ENCODE measurements at regions not wholly inside any gene's neighbourhood (a gene's known extent, or its start where the extent isn't known, plus 50 kb on each side); places are given as distances from the start of the nearest gene placed in this dataset.

- no peak for DNase-seq
These were observed 590.2 kb upstream of the SETBP1 start for GRCh38 chr18:44090453-44090852.

- DNase-seq = no peak
These were observed 587.4 kb upstream of the SETBP1 start for GRCh38 chr18:44093253-44093652.

GRCh38 chr18:44096016-44096415, 584.7 kb upstream of the SETBP1 start:
- no peak for DNase-seq

- no peak for DNase-seq
These were observed 582.1 kb upstream of the SETBP1 start for GRCh38 chr18:44098551-44099098.

GRCh38 chr18:44107187-44107586, 573.5 kb upstream of the SETBP1 start:
- no peak for DNase-seq

GRCh38 chr18:44111337-44111736, 569.4 kb upstream of the SETBP1 start:
- DNase-seq = no peak

GRCh38 chr18:44117821-44118220, 562.9 kb upstream of the SETBP1 start:
- DNase-seq = no peak

- DNase-seq = no peak
These were observed 561.1 kb upstream of the SETBP1 start for GRCh38 chr18:44119607-44120006.

- no peak for DNase-seq
These were observed 556.9 kb upstream of the SETBP1 start for GRCh38 chr18:44123743-44124142.

GRCh38 chr18:44125446-44125845, 555.2 kb upstream of the SETBP1 start:
- DNase-seq = no peak

- DNase-seq = no peak
These were observed 554.1 kb upstream of the SETBP1 start for GRCh38 chr18:44126598-44126997.

- no peak for DNase-seq
These were observed 552.3 kb upstream of the SETBP1 start for GRCh38 chr18:44128365-44128764.

GRCh38 chr18:44130376-44130942, 550.2 kb upstream of the SETBP1 start:
- no peak for DNase-seq

- no peak for DNase-seq
These were observed 547.2 kb upstream of the SETBP1 start for GRCh38 chr18:44133483-44133882.

- DNase-seq = no peak
These were observed 546.2 kb upstream of the SETBP1 start for GRCh38 chr18:44134447-44134846.

- no peak for DNase-seq
These were observed 544.9 kb upstream of the SETBP1 start for GRCh38 chr18:44135741-44136140.

GRCh38 chr18:44136326-44136725, 544.4 kb upstream of the SETBP1 start:
- DNase-seq = no peak

- DNase-seq = no peak
These were observed 537.6 kb upstream of the SETBP1 start for GRCh38 chr18:44143072-44143471.

GRCh38 chr18:44149706-44150105, 531.0 kb upstream of the SETBP1 start:
- DNase-seq = no peak

- no peak for DNase-seq
These were observed 526.7 kb upstream of the SETBP1 start for GRCh38 chr18:44153981-44154380.

GRCh38 chr18:44156126-44156525, 524.6 kb upstream of the SETBP1 start:
- DNase-seq = no peak

- DNase-seq = no peak
These were observed 523.8 kb upstream of the SETBP1 start for GRCh38 chr18:44156776-44157335.

GRCh38 chr18:44170208-44170880, 510.3 kb upstream of the SETBP1 start:
- no peak for DNase-seq

- DNase-seq = no peak
These were observed 509.4 kb upstream of the SETBP1 start for GRCh38 chr18:44171301-44171700.

Measured in SIG-M5 (cell line).